IMR-90 (cell line): ENCODE measurements at regions not wholly inside any gene's neighbourhood (a gene's known extent, or its start where the extent isn't known, plus 50 kb on each side); places are given as distances from the start of the nearest gene placed in this dataset.

Source experiments
- ATAC-seq: fragments of 200-7000 bp; cut with Tn5 transposase; 2 replicates; pipeline ENCODE4 v1.9.1; 2020; ENCODE audit warnings: low read depth, mild to moderate bottlenecking, moderate library complexity
- BruUV-seq: library from RNA; stranded (reverse); fragments of 400-500 nt; replicated peaks from 2 replicates; lab custom pipeline; 2021; lab: Mats Ljungman, UMichigan
- CTCF ChIA-PET: fragments of 300-600 bp; formaldehyde crosslinking; extraction: SDS; loops from one replicate; lab custom pipeline; 2021; ENCODE audit warnings: antibody characterized with exemption; lab: Yijun Ruan, JAX
- POLR2A ChIA-PET: fragments of 300-600 bp; sonication (Branson Sonifier 250); formaldehyde crosslinking; loops from one replicate; lab custom pipeline; 2022; ENCODE audit warnings: antibody characterized with exemption; ENCODE audit not compliant: unreplicated experiment; lab: Charles Lee
- DNase-seq: peaks from one replicate; pipeline ENCODE4 v3.0.0; 2013
- H2AFZ ChIP-seq: replicated peaks from 2 replicates; pipeline ENCODE3; 2013; ENCODE audit warnings: low read length, mild to moderate bottlenecking; ENCODE audit not compliant: poor library complexity
- H2AK5ac ChIP-seq: 2 replicates; pipeline ENCODE4 v1.6.1; 2013; ENCODE audit warnings: low read depth, low read length, inconsistent platforms
- H2AK9ac ChIP-seq: replicated peaks from 2 replicates; pipeline ENCODE3; 2013; ENCODE audit warnings: mild to moderate bottlenecking, low read depth, low read length, moderate library complexity; ENCODE audit not compliant: poor library complexity
- H2BK120ac ChIP-seq: 2 replicates; pipeline ENCODE4 v1.6.1; 2013; ENCODE audit warnings: low read depth, low read length, inconsistent platforms
- H2BK15ac ChIP-seq: 3 replicates; pipeline ENCODE4 v1.6.1; 2013; ENCODE audit warnings: low read depth, low read length, inconsistent platforms
- H2BK20ac ChIP-seq: 2 replicates; pipeline ENCODE4 v1.6.1; 2013; ENCODE audit warnings: low read depth, mild to moderate bottlenecking, inconsistent platforms, low read length, moderate library complexity
- H2BK5ac ChIP-seq: 2 replicates; pipeline ENCODE4 v1.6.1; 2013; ENCODE audit warnings: mild to moderate bottlenecking, low read depth, low read length, inconsistent platforms; ENCODE audit not compliant: poor library complexity, severe bottlenecking
- H3K14ac ChIP-seq: replicated peaks from 2 replicates; pipeline ENCODE4 v1.6.1; 2013; ENCODE audit warnings: low read depth, low read length, inconsistent platforms
- H3K18ac ChIP-seq: 2 replicates; pipeline ENCODE4 v1.6.1; 2013; ENCODE audit warnings: low read depth, low read length, control low read depth
- H3K23ac ChIP-seq: 2 replicates; pipeline ENCODE4 v1.6.1; 2013; ENCODE audit warnings: low read depth, low read length, inconsistent platforms
- H3K27ac ChIP-seq: 2 replicates; pipeline ENCODE4 v1.5.1; 2013; ENCODE audit warnings: mild to moderate bottlenecking, control low read depth, low read length; ENCODE audit not compliant: insufficient read depth
- H3K27me3 ChIP-seq: 2 replicates; pipeline ENCODE4 v1.6.1; 2013; ENCODE audit warnings: low read length; ENCODE audit not compliant: control insufficient read depth, insufficient read depth
- H3K36me3 ChIP-seq: 2 replicates; pipeline ENCODE4 v1.6.1; 2013; ENCODE audit warnings: low read length, mixed read lengths; ENCODE audit not compliant: control insufficient read depth, insufficient read depth
- H3K4ac ChIP-seq: 2 replicates; pipeline ENCODE4 v1.6.1; 2013; ENCODE audit warnings: low read depth, low read length, inconsistent platforms
- H3K4me1 ChIP-seq: 2 replicates; pipeline ENCODE4 v1.6.1; 2013; ENCODE audit warnings: low read length, mixed read lengths; ENCODE audit not compliant: control insufficient read depth, insufficient read depth
- H3K4me2 ChIP-seq: 2 replicates; pipeline ENCODE4 v1.6.1; 2013; ENCODE audit warnings: low read depth, mild to moderate bottlenecking, control low read depth, low read length, moderate library complexity
- H3K4me3 ChIP-seq: 2 replicates; pipeline ENCODE4 v1.5.1; 2013; ENCODE audit warnings: low read depth, mild to moderate bottlenecking, control low read depth, low read length, moderate library complexity; ENCODE audit not compliant: insufficient read depth
- H3K56ac ChIP-seq: 2 replicates; pipeline ENCODE4 v1.6.1; 2013; ENCODE audit warnings: low read length, inconsistent platforms; ENCODE audit not compliant: insufficient read depth; ENCODE audit errors: extremely low read depth
- H3K79me1 ChIP-seq, 2 experiments: 2 replicates each; pipeline ENCODE4 v1.6.1; 2013; ENCODE audit warnings: low read length in 2 of 2, inconsistent platforms in 1 of 2, low read depth in 1 of 2
- H3K9ac ChIP-seq: 2 replicates; pipeline ENCODE4 v1.6.1; 2013; ENCODE audit warnings: low read depth, low read length, control low read depth
- H3K9me1 ChIP-seq: 2 replicates; pipeline ENCODE4 v1.6.1; 2013; ENCODE audit warnings: low read length, inconsistent platforms; ENCODE audit not compliant: insufficient read depth
- H3K9me3 ChIP-seq: 2 replicates; pipeline ENCODE4 v1.6.1; 2013; ENCODE audit warnings: low read length; ENCODE audit not compliant: control insufficient read depth, insufficient read depth
- H4K20me1 ChIP-seq: 2 replicates; pipeline ENCODE4 v1.6.1; 2013; ENCODE audit warnings: low read length, inconsistent platforms; ENCODE audit not compliant: insufficient read depth
- H4K5ac ChIP-seq: 2 replicates; pipeline ENCODE4 v1.6.1; 2013; ENCODE audit warnings: mild to moderate bottlenecking, low read depth, low read length, control low read depth
- H4K8ac ChIP-seq, 2 experiments: 2 replicates each; pipeline ENCODE4 v1.6.1; 2013; ENCODE audit warnings: low read depth in 2 of 2, low read length in 2 of 2, control low read depth in 1 of 2, inconsistent platforms in 1 of 2
- H4K91ac ChIP-seq: 2 replicates; pipeline ENCODE4 v1.6.1; 2013; ENCODE audit warnings: low read depth, low read length, inconsistent platforms; ENCODE audit not compliant: insufficient read depth
- CEBPB ChIP-seq: IDR thresholded peaks from 2 replicates; pipeline ENCODE4 v1.6.1; 2012; ENCODE audit warnings: low read depth, low read length, improper control_type of control experiment
- USF2 ChIP-seq: fragments of 150-350 bp; IDR thresholded peaks from 2 replicates; pipeline ENCODE4 v1.6.1; 2017; ENCODE audit warnings: mild to moderate bottlenecking, antibody characterized with exemption, low read length, low read depth
- WGBS, 2 experiments: methylation state at CpG; one replicate each; pipeline versions ENCODE4 v1.1.5 to v1.1.7; 2013; ENCODE audit warnings: missing lambda C conversion rate in 2 of 2; ENCODE audit not compliant: insufficient read length in 1 of 2; ENCODE audit errors: extremely low coverage in 2 of 2; 5-methylcytosine and 5-hydroxymethylcytosine counted together
- dilution Hi-C: fragments of 300-500 bp; cut with HindIII; formaldehyde crosslinking; loops from one replicate; pipeline ENCODE4 v1.14.3; 2018; ENCODE audit warnings: low sequenced_read_pairs; ENCODE audit not compliant: unreplicated experiment
- in situ Hi-C: fragments of 300-500 bp; cut with MboI; formaldehyde crosslinking; loops from 3 replicates; pipeline ENCODE4 v1.14.3; 2019; ENCODE audit warnings: low sequenced_read_pairs, inconsistent platforms, mixed read lengths
- intact Hi-C: fragments of 100-400 bp; cut with micrococcal nuclease; formaldehyde crosslinking; loops from 2 replicates; pipeline ENCODE4 v1.10.0; 2022

GRCh38 chr1:196152975-196153374, 455.3 kb downstream of the KCNT2 start:
- H2BK120ac ChIP-seq, result no peak overlapping the region
- H2BK20ac ChIP-seq, result no peak overlapping the region
- H3K4me2 ChIP-seq, result no peak overlapping the region
- no peak for DNase-seq
- POLR2A ChIA-PET, result no interaction called here
- in situ Hi-C loops (no loop called here), intact Hi-C loops (loop anchor here (5.0 kb wide), 1 partner anchor 499 kb away; the partner anchor contains the start of gene CFH), dilution Hi-C loops (no loop called here)
- no peaks in the 10 kb centered on the region for H3K79me1 ChIP-seq
- H3K9me1 ChIP-seq, result no peaks in the 10 kb centered on the region
- H4K8ac ChIP-seq, result no peak overlapping the region
- no peak overlapping the region for H2BK15ac ChIP-seq
- no peak overlapping the region for H3K27ac ChIP-seq
- CTCF ChIA-PET, result no interaction called here
- H3K56ac ChIP-seq, result no peak overlapping the region
- no peaks in the 10 kb centered on the region for H3K27me3 ChIP-seq
- TF ChIP-seq USF2, result no peak
- peak; percentile 72 for TF ChIP-seq CEBPB
- no peaks in the 10 kb centered on the region for H3K9me3 ChIP-seq
- H3K23ac ChIP-seq, result no peak overlapping the region
- no peak overlapping the region for H2AFZ ChIP-seq
- H2AK5ac ChIP-seq, result no peak overlapping the region
- no peaks in the 10 kb centered on the region for H3K4me1 ChIP-seq
- H2AK9ac ChIP-seq, result no peak overlapping the region
- no peak overlapping the region for H3K14ac ChIP-seq
- H2BK5ac ChIP-seq, result no peak overlapping the region
- H3K4ac ChIP-seq, result no peak overlapping the region
- BruUV-seq, result no TSS peak
- H4K5ac ChIP-seq, result no peak overlapping the region
- no peaks in the 10 kb centered on the region for H4K20me1 ChIP-seq
- no peak overlapping the region for H4K91ac ChIP-seq
- H3K9ac ChIP-seq, result no peak overlapping the region
- no peak overlapping the region for H3K18ac ChIP-seq
- H3K4me3 ChIP-seq, result no peak overlapping the region
- no peaks in the 10 kb centered on the region for H3K36me3 ChIP-seq
- no peak for ATAC-seq
- WGBS, 2 experiments, result no CpG with 5 or more reads among the region's 5 CpGs
